Fibroblast of skin of scalp (primary cell): ENCODE measurements at regions not wholly inside any gene's neighbourhood (a gene's known extent, or its start where the extent isn't known, plus 50 kb on each side); places are given as distances from the start of the nearest gene placed in this dataset.

Experiments
- DNase-seq: peaks from one replicate; pipeline ENCODE4 v3.0.0-alpha.2; 2013

DNA sequence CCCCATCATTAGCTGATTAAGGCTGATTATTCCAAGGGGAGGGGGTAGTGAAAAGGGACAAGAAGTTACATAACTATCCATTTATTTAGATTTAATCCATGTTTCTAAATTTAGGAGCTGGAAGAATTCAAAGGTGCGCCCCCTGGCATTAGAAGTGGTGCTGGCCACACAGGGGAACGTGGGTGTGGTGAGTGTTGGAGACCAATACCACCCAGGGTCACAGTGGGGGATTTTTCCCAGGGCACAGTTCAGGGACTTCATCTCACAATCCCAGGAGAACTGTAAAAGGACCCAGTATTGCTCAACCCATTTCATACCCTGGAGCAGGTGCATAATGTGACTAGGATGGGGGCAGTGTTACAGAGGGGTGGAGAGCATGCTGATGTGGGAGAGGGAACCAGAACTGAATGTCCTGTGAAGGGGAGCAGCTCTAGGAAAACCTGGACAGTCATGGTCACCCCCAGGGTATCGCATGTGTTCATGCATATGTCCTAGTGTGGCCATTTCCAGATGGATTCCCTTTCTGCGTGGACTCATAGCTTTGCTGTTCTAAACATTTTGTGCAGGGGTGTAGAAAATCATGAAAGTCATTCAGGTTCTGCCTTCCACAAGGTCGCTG lies 110.3 kb downstream of the LSM3 start:
- no peak for DNase-seq

DNA sequence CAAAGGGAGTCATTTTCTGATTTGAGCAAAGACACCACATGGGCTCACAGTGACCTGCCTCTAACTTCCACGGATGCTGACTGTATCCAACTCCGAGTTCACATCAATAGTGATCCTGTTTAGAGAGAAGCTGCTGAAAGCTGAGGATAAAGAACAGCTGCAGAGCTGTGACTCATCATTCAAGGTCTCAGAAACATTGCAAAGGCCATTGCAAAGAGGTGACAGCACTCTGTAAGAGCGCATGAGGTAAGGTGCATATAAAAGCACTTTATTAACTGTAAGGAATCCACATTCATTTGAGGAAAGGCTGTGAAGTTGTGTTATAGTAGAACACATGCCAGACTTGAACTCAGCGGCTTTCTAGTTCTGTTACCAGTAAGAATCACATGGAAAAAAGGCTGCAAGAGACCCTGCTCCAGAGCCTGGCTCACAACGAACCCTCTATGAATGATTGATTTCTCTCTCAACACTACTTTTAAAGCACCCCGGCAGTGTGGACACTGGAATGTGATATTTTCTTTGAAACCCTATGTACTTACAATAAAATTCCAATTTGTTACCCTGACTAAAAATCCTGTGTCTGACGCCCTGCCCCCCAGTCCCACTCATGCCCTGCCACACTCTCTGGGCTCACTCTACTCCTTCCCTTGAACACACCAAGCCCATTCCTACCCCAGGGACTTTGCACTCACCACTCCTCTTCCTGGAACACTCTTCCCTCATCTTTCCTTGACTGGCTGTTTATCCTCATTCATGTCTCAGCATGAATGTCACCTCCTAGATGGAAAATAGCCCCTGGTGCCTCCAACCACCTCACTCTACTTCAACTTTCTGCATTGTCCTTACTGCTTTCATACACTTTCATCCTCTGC lies 111.2 kb downstream of the LSM3 start:
- peak; percentile 86 for DNase-seq

GRCh38 chr3:14290631-14291385 lies 111.6 kb upstream of the SLC6A6 start:
- DNase-seq, result peak; percentile 55

- DNase-seq, result no peak
These were observed 107.4 kb upstream of the SLC6A6 start for GRCh38 chr3:14295037-14295436.

DNA sequence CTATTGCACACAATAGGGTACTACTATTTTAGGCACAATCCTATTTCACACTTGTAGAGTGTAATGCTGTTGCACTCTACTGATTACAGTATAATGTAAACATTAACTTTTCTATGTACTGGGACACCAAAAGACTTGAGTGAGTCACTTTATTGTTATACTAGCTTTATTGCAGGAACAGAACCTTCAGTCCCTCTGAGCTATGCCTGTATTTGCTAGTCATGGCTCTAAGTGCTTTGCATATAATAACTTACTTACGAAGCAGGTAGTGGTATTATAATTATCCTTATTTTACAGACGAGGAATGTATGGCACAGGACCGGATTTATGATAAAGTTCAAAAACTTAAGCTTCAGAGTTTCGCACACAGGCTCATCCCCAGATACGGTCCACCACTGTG lies 106.6 kb upstream of the SLC6A6 start:
- DNase-seq, result no peak

- DNase-seq, result no peak
These were observed 105.1 kb upstream of the SLC6A6 start for GRCh38 chr3:14297305-14297704.

- peak; percentile 48 for DNase-seq
These were observed 104.6 kb upstream of the SLC6A6 start for GRCh38 chr3:14297784-14298236.

- DNase-seq, result no peak
These were observed 104.0 kb upstream of the SLC6A6 start for GRCh38 chr3:14298442-14298841.

- no peak for DNase-seq
These were observed 103.3 kb upstream of the SLC6A6 start for GRCh38 chr3:14298991-14299555.

- no peak for DNase-seq
These were observed 102.6 kb upstream of the SLC6A6 start for GRCh38 chr3:14299767-14300166.

- DNase-seq, result no peak
These were observed 101.5 kb upstream of the SLC6A6 start for GRCh38 chr3:14300721-14301399.

DNA sequence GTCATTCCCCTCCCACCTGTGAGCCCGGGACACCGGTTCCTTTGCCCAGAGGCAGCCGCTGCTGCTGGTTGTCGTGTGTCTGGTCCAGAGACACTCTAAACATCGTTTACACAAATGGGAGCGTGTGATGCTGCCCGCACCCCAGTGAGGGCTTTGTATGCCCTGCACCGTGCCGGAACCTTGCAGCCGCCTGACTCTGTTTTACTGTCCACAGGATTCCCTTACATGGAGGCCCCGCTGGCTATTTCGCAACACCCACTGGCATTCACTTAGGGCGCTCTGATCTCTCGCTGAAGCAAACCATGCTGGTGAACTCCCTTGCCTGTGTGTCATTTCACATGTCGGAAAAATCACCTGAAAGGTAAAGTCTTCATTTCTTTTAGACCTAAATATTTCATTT lies 100.8 kb upstream of the SLC6A6 start:
- no peak for DNase-seq

- DNase-seq, result peak; percentile 57
These were observed 98.9 kb upstream of the SLC6A6 start for GRCh38 chr3:14303336-14304100.

- no peak for DNase-seq
These were observed 98.0 kb upstream of the SLC6A6 start for GRCh38 chr3:14304101-14305045.

- DNase-seq, result no peak
These were observed 97.1 kb upstream of the SLC6A6 start for GRCh38 chr3:14305324-14305723.

- no peak for DNase-seq
These were observed 96.3 kb upstream of the SLC6A6 start for GRCh38 chr3:14306142-14306541.

DNA sequence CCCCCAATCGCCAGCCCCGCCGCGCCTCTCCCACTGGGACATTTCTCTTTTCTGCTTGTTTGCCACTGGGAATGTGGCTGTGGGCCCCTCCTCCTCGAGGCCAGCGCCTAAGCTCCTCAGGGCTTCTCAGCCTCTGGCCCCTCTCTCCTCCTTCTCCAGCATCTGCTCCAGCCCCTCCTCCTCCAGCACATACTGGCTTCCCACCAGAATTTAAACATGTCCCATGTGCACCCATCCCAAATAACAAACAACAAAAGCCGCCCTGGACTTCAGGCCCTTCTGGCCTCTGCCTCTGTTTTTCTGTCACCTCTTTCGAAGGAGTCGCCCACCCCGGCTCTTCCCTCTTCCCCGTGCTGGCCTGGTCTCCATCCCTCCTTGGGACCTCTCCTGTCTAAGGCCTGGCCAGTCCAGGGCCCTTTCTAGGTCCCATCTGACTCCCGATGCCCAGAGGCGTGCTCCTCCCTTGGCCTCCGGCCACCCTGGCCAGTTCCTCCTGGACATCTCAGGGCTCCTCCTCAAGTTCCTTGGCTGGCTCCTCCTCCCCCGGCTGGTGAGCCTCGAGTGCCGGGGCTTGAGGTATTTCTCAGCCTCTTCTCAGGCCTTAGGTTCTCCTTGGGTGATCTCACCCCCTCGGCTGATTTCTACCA lies 94.6 kb upstream of the SLC6A6 start:
- no peak for DNase-seq

GRCh38 chr3:14311729-14312128 lies 90.7 kb upstream of the SLC6A6 start:
- DNase-seq, result no peak

DNA sequence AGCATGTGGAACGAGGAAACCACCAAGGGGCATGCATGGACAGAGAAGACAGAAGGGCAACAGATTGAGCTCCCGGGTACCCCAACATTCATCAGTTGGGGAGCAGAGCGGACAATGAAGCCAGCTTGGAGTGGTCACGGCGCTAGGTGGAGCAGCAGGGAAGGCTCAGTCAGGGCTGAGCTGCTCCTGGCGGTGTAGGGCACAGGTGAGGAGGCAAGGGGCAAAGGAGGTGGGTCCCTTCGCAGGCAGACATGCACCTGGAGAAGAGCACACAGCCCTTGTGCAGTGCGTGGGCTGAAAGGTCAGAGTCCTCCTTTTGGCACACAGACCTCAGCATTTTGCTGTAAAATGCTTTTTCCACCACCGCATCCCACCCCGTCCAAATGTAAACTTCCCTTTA lies 90.0 kb upstream of the SLC6A6 start:
- no peak for DNase-seq

DNA sequence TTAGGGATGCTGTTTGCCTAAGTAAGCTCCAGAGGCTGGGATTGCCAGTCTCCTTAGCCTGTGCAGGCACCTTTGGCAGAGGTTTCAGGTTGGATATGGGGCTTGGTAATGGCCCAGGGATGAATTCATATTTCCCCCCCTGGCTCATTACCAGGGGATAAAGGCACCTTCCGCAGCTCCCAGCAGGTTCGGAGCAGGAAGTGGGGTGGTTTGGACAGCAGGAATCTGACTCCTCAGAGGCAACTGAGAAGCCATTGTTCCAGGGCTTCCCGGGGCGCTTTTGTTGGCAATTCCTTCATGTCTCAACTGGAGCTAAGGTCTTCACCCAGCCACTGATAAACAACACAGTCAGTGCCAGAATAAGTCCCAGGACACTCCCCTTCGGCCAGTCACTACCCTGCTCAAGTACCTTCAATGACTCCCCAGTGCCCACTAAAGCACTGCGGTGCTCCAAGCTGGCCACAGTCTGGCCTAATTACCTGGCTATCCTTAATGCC lies 85.3 kb upstream of the SLC6A6 start:
- no peak for DNase-seq
